ENCODE measurements at regions not wholly inside any gene's neighbourhood (a gene's known extent, or its start where the extent isn't known, plus 50 kb on each side); places are given as distances from the start of the nearest gene placed in this dataset.

DNA sequence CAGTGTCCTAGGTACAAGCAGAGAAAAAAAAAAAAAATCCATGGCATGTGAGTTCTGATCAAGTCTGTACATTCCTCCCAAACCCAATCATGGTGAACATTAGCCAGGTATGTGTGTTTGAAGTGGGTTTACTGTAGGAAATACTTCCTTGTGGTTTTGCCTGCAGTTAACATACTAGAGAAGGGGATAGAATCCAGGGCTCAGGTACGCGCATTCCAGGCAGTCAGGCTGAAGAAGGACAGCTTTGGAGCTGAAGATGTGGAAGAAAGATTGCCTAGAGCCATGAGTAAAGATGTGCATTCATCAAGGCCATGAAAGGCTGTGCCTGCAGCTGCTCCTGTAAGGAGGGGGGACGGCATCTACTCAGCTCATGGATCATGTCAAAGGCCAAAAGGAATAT is 88.2 kb upstream of the NTF3 start:
- Histone ChIP-seq H4K20me1 (ENCODE audit: low read depth) (no peaks in the 10 kb centered on the region), H3K27me3 (no peaks in the 10 kb centered on the region), H3K4me1 (peaks cover 7% of the 10 kb centered on the region), H3K4me2 (no peak overlapping the region), H3K36me3 (no peaks in the 10 kb centered on the region), H3K4me3 (no peak overlapping the region), H3K79me2 (ENCODE audit: low read depth) (no peaks in the 10 kb centered on the region), H3K9ac (no peak overlapping the region), H2AFZ (replicated peaks) (no peak overlapping the region), H3K9me3 (ENCODE audit: low read depth) (no peaks in the 10 kb centered on the region), H3K27ac (no peak overlapping the region), H3F3A (ENCODE audit: low read depth) (no peaks in the 10 kb centered on the region)
- Mint-ChIP-seq H3K36me3 (no peaks in the 10 kb centered on the region), H3K4me1 (no peaks in the 10 kb centered on the region), H3K9me3 (peaks cover 4% of the 10 kb centered on the region), H3K4me3 (no peak overlapping the region), H3K27ac (no peak overlapping the region), H3K27me3 (ENCODE audit: insufficient read depth, low read depth) (peaks cover 6% of the 10 kb centered on the region)
- TF ChIP-seq EZH2phosphoT487 (IDR thresholded peaks at IDR 0.05) (no peak), EZH2 (IDR thresholded peaks at IDR 0.05) (no peak)
- TF ChIP-seq, protein P1, sequence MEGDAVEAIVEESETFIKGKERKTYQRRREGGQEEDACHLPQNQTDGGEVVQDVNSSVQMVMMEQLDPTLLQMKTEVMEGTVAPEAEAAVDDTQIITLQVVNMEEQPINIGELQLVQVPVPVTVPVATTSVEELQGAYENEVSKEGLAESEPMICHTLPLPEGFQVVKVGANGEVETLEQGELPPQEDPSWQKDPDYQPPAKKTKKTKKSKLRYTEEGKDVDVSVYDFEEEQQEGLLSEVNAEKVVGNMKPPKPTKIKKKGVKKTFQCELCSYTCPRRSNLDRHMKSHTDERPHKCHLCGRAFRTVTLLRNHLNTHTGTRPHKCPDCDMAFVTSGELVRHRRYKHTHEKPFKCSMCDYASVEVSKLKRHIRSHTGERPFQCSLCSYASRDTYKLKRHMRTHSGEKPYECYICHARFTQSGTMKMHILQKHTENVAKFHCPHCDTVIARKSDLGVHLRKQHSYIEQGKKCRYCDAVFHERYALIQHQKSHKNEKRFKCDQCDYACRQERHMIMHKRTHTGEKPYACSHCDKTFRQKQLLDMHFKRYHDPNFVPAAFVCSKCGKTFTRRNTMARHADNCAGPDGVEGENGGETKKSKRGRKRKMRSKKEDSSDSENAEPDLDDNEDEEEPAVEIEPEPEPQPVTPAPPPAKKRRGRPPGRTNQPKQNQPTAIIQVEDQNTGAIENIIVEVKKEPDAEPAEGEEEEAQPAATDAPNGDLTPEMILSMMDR (IDR thresholded peaks at IDR 0.05), result no peak
- no peak for DNase-seq (ENCODE audit: low spot score)

- Histone ChIP-seq H3K27ac (no peak overlapping the region), H3K36me3 (no peaks in the 10 kb centered on the region), H3K4me1 (peaks cover 11% of the 10 kb centered on the region), H3F3A (ENCODE audit: low read depth) (no peaks in the 10 kb centered on the region), H3K4me3 (no peak overlapping the region), H3K79me2 (ENCODE audit: low read depth) (no peaks in the 10 kb centered on the region), H3K9ac (no peak overlapping the region), H3K27me3 (no peaks in the 10 kb centered on the region), H3K4me2 (no peak overlapping the region), H2AFZ (replicated peaks) (no peak overlapping the region), H3K9me3 (ENCODE audit: low read depth) (no peaks in the 10 kb centered on the region), H4K20me1 (ENCODE audit: low read depth) (no peaks in the 10 kb centered on the region)
- H3K27me3 Mint-ChIP-seq (ENCODE audit: insufficient read depth, low read depth), result peaks cover 6% of the 10 kb centered on the region
- peaks cover 4% of the 10 kb centered on the region for H3K9me3 Mint-ChIP-seq
- TF ChIP-seq EZH2 (IDR thresholded peaks at IDR 0.05) (no peak), EZH2phosphoT487 (IDR thresholded peaks at IDR 0.05) (no peak)
- TF ChIP-seq, protein P1 (IDR thresholded peaks at IDR 0.05), result no peak
- no peak overlapping the region for H3K27ac Mint-ChIP-seq
- H3K36me3 Mint-ChIP-seq, result no peaks in the 10 kb centered on the region
- no peak overlapping the region for H3K4me3 Mint-ChIP-seq
- no peak for DNase-seq (ENCODE audit: low spot score)
- H3K4me1 Mint-ChIP-seq, result no peaks in the 10 kb centered on the region
Measured at GRCh38 chr12:5344131-5344530, 87.8 kb upstream of the NTF3 start.

DNA sequence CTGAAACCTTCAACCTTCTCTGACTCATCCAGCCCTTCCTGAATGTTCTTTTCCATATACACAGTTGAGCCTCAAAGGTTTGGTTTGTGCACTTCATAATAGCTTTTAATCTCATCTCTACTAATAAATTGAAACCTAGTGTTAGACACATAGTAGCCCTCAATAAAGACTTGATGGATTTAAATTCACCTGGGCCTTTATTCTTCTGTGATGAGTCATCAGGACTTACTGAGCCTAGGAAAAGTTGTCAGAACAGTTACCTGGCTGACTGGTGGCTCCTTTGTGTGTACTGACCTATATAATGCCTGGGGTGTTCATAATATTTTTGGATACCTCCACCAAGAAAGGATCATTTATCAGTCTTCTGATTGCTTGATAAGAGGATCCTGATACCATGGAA is 86.4 kb upstream of the NTF3 start:
- H3K79me2 ChIP-seq (ENCODE audit: low read depth), result no peaks in the 10 kb centered on the region
- Mint-ChIP-seq H3K27ac (no peak overlapping the region), H3K4me1 (no peaks in the 10 kb centered on the region), H3K36me3 (no peaks in the 10 kb centered on the region), H3K4me3 (no peak overlapping the region), H3K27me3 (ENCODE audit: insufficient read depth, low read depth) (peaks cover 8% of the 10 kb centered on the region), H3K9me3 (peaks cover 4% of the 10 kb centered on the region)
- no peaks in the 10 kb centered on the region for H3K27me3 ChIP-seq
- no peak overlapping the region for H3K27ac ChIP-seq
- no peaks in the 10 kb centered on the region for H3F3A ChIP-seq (ENCODE audit: low read depth)
- H3K4me1 ChIP-seq, result peaks cover 25% of the 10 kb centered on the region
- H3K36me3 ChIP-seq, result no peaks in the 10 kb centered on the region
- no peak overlapping the region for H2AFZ ChIP-seq (replicated peaks)
- no peak overlapping the region for H3K4me2 ChIP-seq
- H3K4me3 ChIP-seq, result no peak overlapping the region
- no peaks in the 10 kb centered on the region for H4K20me1 ChIP-seq (ENCODE audit: low read depth)
- no peaks in the 10 kb centered on the region for H3K9me3 ChIP-seq (ENCODE audit: low read depth)
- TF ChIP-seq EZH2 (IDR thresholded peaks at IDR 0.05) (no peak), EZH2phosphoT487 (IDR thresholded peaks at IDR 0.05) (no peak)
- TF ChIP-seq, protein P1 (IDR thresholded peaks at IDR 0.05), result no peak
- no peak overlapping the region for H3K9ac ChIP-seq
- DNase-seq (ENCODE audit: low spot score), result no peak
